B cell (primary cell): ENCODE measurements at regions not wholly inside any gene's neighbourhood (a gene's known extent, or its start where the extent isn't known, plus 50 kb on each side); places are given as distances from the start of the nearest gene placed in this dataset.

Experiments
- CTCF ChIP-seq: fragments of 200-600 bp; IDR thresholded peaks from one replicate; pipeline ENCODE4 v1.8.0; 2022; ENCODE audit warnings: antibody characterized with exemption, mild to moderate bottlenecking
- EZH2 ChIP-seq: IDR thresholded peaks from 2 replicates; pipeline ENCODE4 v1.6.1; 2012; ENCODE audit warnings: borderline replicate concordance, low read depth, mild to moderate bottlenecking, moderate library complexity, low read length; ENCODE audit not compliant: insufficient read depth, poor library complexity, severe bottlenecking

DNA sequence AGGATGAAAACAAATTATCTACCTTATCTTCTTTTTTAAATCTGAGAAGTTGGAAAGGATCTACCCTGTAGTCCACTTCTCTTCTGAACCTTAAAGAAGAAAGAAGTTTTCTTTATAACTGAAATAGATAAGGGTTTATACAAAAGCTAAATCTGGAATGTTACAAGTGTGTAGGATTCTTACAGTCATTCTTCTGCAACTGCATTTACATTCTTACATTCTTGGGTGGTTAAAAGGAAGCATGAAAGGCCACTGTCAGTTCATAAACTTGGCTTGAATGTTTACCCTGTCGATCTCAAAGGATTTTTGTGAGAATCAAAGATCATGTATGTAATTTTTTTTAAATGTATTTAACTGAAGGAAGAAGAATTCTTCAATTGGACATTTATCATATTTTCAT is 142.1 kb upstream of the BRINP3 start:
- no peak for TF ChIP-seq CTCF
- TF ChIP-seq EZH2: no peak
